ENCODE measurements at regions not wholly inside any gene's neighbourhood (a gene's known extent, or its start where the extent isn't known, plus 50 kb on each side); places are given as distances from the start of the nearest gene placed in this dataset.
A peak's percentile ranks its signal among the peaks of the same experiment; 100 is the strongest.
"Not testable (repeated sequence)": the region's sequence is repeated elsewhere in the genome, so short reads cannot be mapped to it uniquely, and the experiment has no call there.

- not testable (repeated sequence) for DNase-seq
Observed at GRCh38 chr5:174498575-174498974, 225.8 kb upstream of the MSX2 start.

- DNase-seq = no peak
Observed at GRCh38 chr5:174500636-174501035, 223.7 kb upstream of the MSX2 start.

GRCh38 chr5:174501461-174502069 is 222.8 kb upstream of the MSX2 start:
- no peak for DNase-seq

GRCh38 chr5:174503086-174503460 is 221.3 kb upstream of the MSX2 start:
- no peak for DNase-seq

GRCh38 chr5:174503461-174504265 is 220.7 kb upstream of the MSX2 start:
- peak; percentile 68 for DNase-seq

- no peak for DNase-seq
Observed at GRCh38 chr5:174504266-174504726, 220.1 kb upstream of the MSX2 start.

- peak; percentile 17 for DNase-seq
Observed at GRCh38 chr5:174505621-174506020, 218.8 kb upstream of the MSX2 start.

- not testable (repeated sequence) for DNase-seq
Observed at GRCh38 chr5:174510782-174511453, 213.5 kb upstream of the MSX2 start.

- peak; percentile 10 for DNase-seq
Observed at GRCh38 chr5:174511714-174512253, 212.6 kb upstream of the MSX2 start.

GRCh38 chr5:174514325-174514724 is 210.1 kb upstream of the MSX2 start:
- DNase-seq = no peak

- peak; percentile 86 for DNase-seq
Observed at GRCh38 chr5:174514983-174515394, 209.4 kb upstream of the MSX2 start.

GRCh38 chr5:174516741-174517140 is 207.6 kb upstream of the MSX2 start:
- DNase-seq = no peak

- DNase-seq = no peak
Observed at GRCh38 chr5:174518512-174518911, 205.9 kb upstream of the MSX2 start.

- DNase-seq = no peak
Observed at GRCh38 chr5:174520420-174521396, 203.7 kb upstream of the MSX2 start.

- no peak for DNase-seq
Observed at GRCh38 chr5:174521449-174521848, 202.9 kb upstream of the MSX2 start.

GRCh38 chr5:174522480-174523260 is 201.7 kb upstream of the MSX2 start:
- DNase-seq = no peak

- DNase-seq = no peak
Observed at GRCh38 chr5:174523311-174524071, 200.9 kb upstream of the MSX2 start.

GRCh38 chr5:174524351-174524750 is 200.0 kb upstream of the MSX2 start:
- DNase-seq = no peak

- DNase-seq = no peak
Observed at GRCh38 chr5:174526177-174526576, 198.2 kb upstream of the MSX2 start.

GRCh38 chr5:174527916-174528540 is 196.4 kb upstream of the MSX2 start:
- DNase-seq = no peak

All from NCI-H1105 (cell line).